ENCODE measurements at regions not wholly inside any gene's neighbourhood (a gene's known extent, or its start where the extent isn't known, plus 50 kb on each side); places are given as distances from the start of the nearest gene placed in this dataset.

- no peaks in the 10 kb centered on the region for H3K27me3 ChIP-seq (ENCODE audit: insufficient read depth, low read length)
- TF ChIP-seq CTCF (IDR thresholded peaks at IDR 0.05; ENCODE audit: extremely low read depth, low read depth, low read length), result no peak
Observed at GRCh38 chr4:171646984-171647383, 166.2 kb upstream of the GALNTL6 start.

GRCh38 chr4:171644430-171645057, 168.7 kb upstream of the GALNTL6 start:
- H3K27me3 ChIP-seq (ENCODE audit: insufficient read depth, low read length), result no peaks in the 10 kb centered on the region
- TF ChIP-seq CTCF (IDR thresholded peaks at IDR 0.05; ENCODE audit: extremely low read depth, low read depth, low read length), result no peak
- H3K79me2 ChIP-seq (ENCODE audit: insufficient read depth, low read length), result no peaks in the 10 kb centered on the region
- no peak overlapping the region for H3K27ac ChIP-seq (ENCODE audit: low read depth, low read length)
- H2AFZ ChIP-seq (ENCODE audit: low read length), result no peak overlapping the region
- H3K9me3 ChIP-seq (ENCODE audit: low read depth, low read length), result no peaks in the 10 kb centered on the region
- no peaks in the 10 kb centered on the region for H3K36me3 ChIP-seq (ENCODE audit: insufficient read depth, low read length)
- no peak overlapping the region for H3K4me2 ChIP-seq (ENCODE audit: insufficient read depth, low read length)
- H3K4me3 ChIP-seq (ENCODE audit: insufficient read depth, low read length), result no peak overlapping the region
- no peaks in the 10 kb centered on the region for H3K4me1 ChIP-seq (ENCODE audit: insufficient read depth, low read length)
- no peak for DNase-seq (ENCODE audit: insufficient read length, low spot score, missing footprints)
- no peaks in the 10 kb centered on the region for H4K20me1 ChIP-seq (ENCODE audit: insufficient read depth, low read length)

More at GRCh38 chr4:171646984-171647383, 166.2 kb upstream of the GALNTL6 start:
- Histone ChIP-seq H3K9me3 (ENCODE audit: low read depth, low read length) (peaks cover 2% of the 10 kb centered on the region), H3K27ac (ENCODE audit: low read depth, low read length) (no peak overlapping the region), H3K4me3 (ENCODE audit: insufficient read depth, low read length) (no peak overlapping the region), H2AFZ (ENCODE audit: low read length) (no peak overlapping the region), H3K36me3 (ENCODE audit: insufficient read depth, low read length) (no peaks in the 10 kb centered on the region), H4K20me1 (ENCODE audit: insufficient read depth, low read length) (no peaks in the 10 kb centered on the region), H3K4me2 (ENCODE audit: insufficient read depth, low read length) (no peak overlapping the region), H3K4me1 (ENCODE audit: insufficient read depth, low read length) (no peaks in the 10 kb centered on the region), H3K79me2 (ENCODE audit: insufficient read depth, low read length) (no peaks in the 10 kb centered on the region)
- DNase-seq (ENCODE audit: insufficient read length, low spot score, missing footprints), result no peak

DNA sequence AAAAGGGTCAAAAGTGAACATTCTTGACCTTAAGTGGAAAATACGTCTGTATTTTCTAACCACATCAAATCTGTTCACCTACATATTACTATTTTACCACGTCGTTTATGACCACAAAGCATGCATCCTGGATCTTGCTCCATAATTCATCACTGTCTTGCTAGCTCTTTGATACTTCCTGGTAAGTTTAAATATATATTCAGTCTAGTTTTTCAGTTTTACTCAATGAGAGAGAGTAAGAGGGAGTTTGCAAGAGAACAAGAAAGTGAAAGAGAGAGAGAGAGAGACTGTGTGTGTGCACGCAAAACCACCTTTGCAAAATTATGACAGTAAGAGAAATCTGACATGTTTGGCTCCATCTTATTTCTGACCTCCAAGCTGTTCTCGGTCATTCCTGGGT, 173.7 kb upstream of the GALNTL6 start:
- H2AFZ ChIP-seq (ENCODE audit: low read length), result no peak overlapping the region
- DNase-seq (ENCODE audit: insufficient read length, low spot score, missing footprints), result no peak
- TF ChIP-seq CTCF (IDR thresholded peaks at IDR 0.05; ENCODE audit: extremely low read depth, low read depth, low read length), result no peak

GRCh38 chr4:171636606-171637005, 176.6 kb upstream of the GALNTL6 start:
- H2AFZ ChIP-seq (ENCODE audit: low read length), result no peak overlapping the region
- H3K4me3 ChIP-seq (ENCODE audit: insufficient read depth, low read length), result no peak overlapping the region
- H4K20me1 ChIP-seq (ENCODE audit: insufficient read depth, low read length), result no peaks in the 10 kb centered on the region
- H3K4me1 ChIP-seq (ENCODE audit: insufficient read depth, low read length), result no peaks in the 10 kb centered on the region
- H3K27me3 ChIP-seq (ENCODE audit: insufficient read depth, low read length), result no peaks in the 10 kb centered on the region
- no peak overlapping the region for H3K4me2 ChIP-seq (ENCODE audit: insufficient read depth, low read length)
- no peaks in the 10 kb centered on the region for H3K79me2 ChIP-seq (ENCODE audit: insufficient read depth, low read length)
- no peaks in the 10 kb centered on the region for H3K9me3 ChIP-seq (ENCODE audit: low read depth, low read length)
- no peak for DNase-seq (ENCODE audit: insufficient read length, low spot score, missing footprints)
- no peaks in the 10 kb centered on the region for H3K36me3 ChIP-seq (ENCODE audit: insufficient read depth, low read length)
- no peak overlapping the region for H3K27ac ChIP-seq (ENCODE audit: low read depth, low read length)
- no peak for TF ChIP-seq CTCF (IDR thresholded peaks at IDR 0.05; ENCODE audit: extremely low read depth, low read depth, low read length)

More for the DNA sequence above, 173.7 kb upstream of the GALNTL6 start:
- Histone ChIP-seq H3K4me3 (ENCODE audit: insufficient read depth, low read length) (no peak overlapping the region), H3K27ac (ENCODE audit: low read depth, low read length) (no peak overlapping the region), H4K20me1 (ENCODE audit: insufficient read depth, low read length) (no peaks in the 10 kb centered on the region), H3K27me3 (ENCODE audit: insufficient read depth, low read length) (no peaks in the 10 kb centered on the region), H3K9me3 (ENCODE audit: low read depth, low read length) (no peaks in the 10 kb centered on the region), H3K36me3 (ENCODE audit: insufficient read depth, low read length) (no peaks in the 10 kb centered on the region), H3K79me2 (ENCODE audit: insufficient read depth, low read length) (no peaks in the 10 kb centered on the region), H3K4me2 (ENCODE audit: insufficient read depth, low read length) (no peak overlapping the region), H3K4me1 (ENCODE audit: insufficient read depth, low read length) (no peaks in the 10 kb centered on the region)

All from osteoblast (primary cell).